ENCODE measurements at regions not wholly inside any gene's neighbourhood (a gene's known extent, or its start where the extent isn't known, plus 50 kb on each side); places are given as distances from the start of the nearest gene placed in this dataset.

- H3K36me3 ChIP-seq (ENCODE audit: insufficient read depth, low read length, poor library complexity, severe bottlenecking): no peaks in the 10 kb centered on the region
- TF ChIP-seq EZH2 (IDR thresholded peaks at IDR 0.05; ENCODE audit: borderline replicate concordance, low read depth, low read length, poor library complexity, severe bottlenecking): no peak
- no peak for TF ChIP-seq CTCF (conservative IDR thresholded peaks at IDR 0.05; ENCODE audit: low read depth, low read length)
- H3K27me3 ChIP-seq (replicated peaks; ENCODE audit: insufficient read depth, low read depth, low read length, poor library complexity): peaks cover 15% of the 10 kb centered on the region
- H3K4me3 ChIP-seq (ENCODE audit: low read depth, low read length, poor library complexity, severe bottlenecking): no peak overlapping the region
- no peaks in the 10 kb centered on the region for H3K9me3 ChIP-seq (ENCODE audit: low read depth, low read length, poor library complexity, severe bottlenecking)
- no peaks in the 10 kb centered on the region for H3K4me1 ChIP-seq (ENCODE audit: insufficient read depth, low read length, poor library complexity, severe bottlenecking)
- no peak for DNase-seq (ENCODE audit: low spot score)
- BruUV-seq (replicated peaks): no TSS peak
- intact Hi-C loops (cut with micrococcal nuclease; ENCODE audit: unreplicated experiment): no loop called here
- ChIA-PET CTCF (no interaction called here), POLR2A (ENCODE audit: low non-redundant PET) (no interaction called here)
- no peak overlapping the region for H3K27ac ChIP-seq (ENCODE audit: low read depth, low read length, poor library complexity, severe bottlenecking)
Observed at GRCh38 chr15:39079296-39079847, 501.5 kb upstream of the THBS1 start.

DNA sequence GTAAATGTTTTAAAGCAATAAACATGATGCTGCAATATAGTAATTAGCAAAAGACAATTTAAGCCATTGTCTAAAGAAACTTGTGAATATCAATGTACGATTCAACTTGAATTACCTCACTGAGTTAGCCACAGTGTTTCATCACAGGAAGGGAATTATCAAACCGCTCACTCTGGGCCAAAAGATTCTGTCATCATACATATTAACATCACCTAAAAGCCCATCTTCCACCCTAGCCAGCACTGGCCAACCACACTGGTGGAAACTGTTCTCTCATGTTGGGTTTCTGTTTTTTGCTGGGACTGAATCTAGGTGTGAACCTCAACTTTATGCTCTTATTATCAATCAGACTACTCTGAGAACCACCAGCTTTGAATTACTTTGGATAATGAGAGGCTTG is 497.7 kb upstream of the THBS1 start:
- Histone ChIP-seq H3K9me3 (ENCODE audit: low read depth, low read length, poor library complexity, severe bottlenecking) (no peaks in the 10 kb centered on the region), H3K27ac (ENCODE audit: low read depth, low read length, poor library complexity, severe bottlenecking) (no peak overlapping the region), H3K4me1 (ENCODE audit: insufficient read depth, low read length, poor library complexity, severe bottlenecking) (no peaks in the 10 kb centered on the region), H3K4me3 (ENCODE audit: low read depth, low read length, poor library complexity, severe bottlenecking) (no peak overlapping the region), H3K36me3 (ENCODE audit: insufficient read depth, low read length, poor library complexity, severe bottlenecking) (no peaks in the 10 kb centered on the region), H3K27me3 (replicated peaks; ENCODE audit: insufficient read depth, low read depth, low read length, poor library complexity) (peaks cover 3% of the 10 kb centered on the region)
- TF ChIP-seq CTCF (conservative IDR thresholded peaks at IDR 0.05; ENCODE audit: low read depth, low read length): no peak
- no peak for TF ChIP-seq EZH2 (IDR thresholded peaks at IDR 0.05; ENCODE audit: borderline replicate concordance, low read depth, low read length, poor library complexity, severe bottlenecking)
- DNase-seq (ENCODE audit: low spot score): no peak
- POLR2A ChIA-PET (ENCODE audit: low non-redundant PET): no interaction called here
- no TSS peak for BruUV-seq (replicated peaks)
- CTCF ChIA-PET: no interaction called here
- intact Hi-C loops (cut with micrococcal nuclease; ENCODE audit: unreplicated experiment): no loop called here

- intact Hi-C loops (cut with micrococcal nuclease; ENCODE audit: unreplicated experiment): no loop called here
- POLR2A ChIA-PET (ENCODE audit: low non-redundant PET): no interaction called here
- no TSS peak for BruUV-seq (replicated peaks)
- H3K4me1 ChIP-seq (ENCODE audit: insufficient read depth, low read length, poor library complexity, severe bottlenecking): no peaks in the 10 kb centered on the region
- H3K36me3 ChIP-seq (ENCODE audit: insufficient read depth, low read length, poor library complexity, severe bottlenecking): no peaks in the 10 kb centered on the region
- no peak for DNase-seq (ENCODE audit: low spot score)
- no peak overlapping the region for H3K4me3 ChIP-seq (ENCODE audit: low read depth, low read length, poor library complexity, severe bottlenecking)
- H3K9me3 ChIP-seq (ENCODE audit: low read depth, low read length, poor library complexity, severe bottlenecking): no peaks in the 10 kb centered on the region
- CTCF ChIA-PET: no interaction called here
- TF ChIP-seq CTCF (conservative IDR thresholded peaks at IDR 0.05; ENCODE audit: low read depth, low read length) (no peak), EZH2 (IDR thresholded peaks at IDR 0.05; ENCODE audit: borderline replicate concordance, low read depth, low read length, poor library complexity, severe bottlenecking) (no peak)
- no peak overlapping the region for H3K27ac ChIP-seq (ENCODE audit: low read depth, low read length, poor library complexity, severe bottlenecking)
- no peaks in the 10 kb centered on the region for H3K27me3 ChIP-seq (replicated peaks; ENCODE audit: insufficient read depth, low read depth, low read length, poor library complexity)
Observed at GRCh38 chr15:39084674-39085530, 496.0 kb upstream of the THBS1 start.
